Naive thymus-derived CD4-positive, alpha-beta T cell (primary cell): ENCODE measurements at regions not wholly inside any gene's neighbourhood (a gene's known extent, or its start where the extent isn't known, plus 50 kb on each side); places are given as distances from the start of the nearest gene placed in this dataset.

ENCODE experiments used
- ATAC-seq: fragments of 150-1000 bp; cut with Tn5 transposase; 2 replicates; pipeline ENCODE4 v1.10.0; 2021; ENCODE audit warnings: mild to moderate bottlenecking, moderate library complexity
- CTCF ChIA-PET: fragments of 350-600 bp; sonication (Branson Sonifier 250); formaldehyde crosslinking; loops from one replicate; lab custom pipeline; 2021; ENCODE audit warnings: antibody characterized with exemption; lab: Charles Lee
- POLR2A ChIA-PET: fragments of 350-600 bp; sonication (Branson Sonifier 250); formaldehyde crosslinking; loops from one replicate; lab custom pipeline; 2021; ENCODE audit warnings: antibody characterized with exemption, inconsistent platforms; lab: Charles Lee
- DNase-seq, 9 donors: peaks; one replicate each; pipeline versions ENCODE4 v3.0.0 to v3.0.0-alpha.2; 2020 to 2022; ENCODE audit warnings: mixed read lengths in 1 of 9
- H3K27ac ChIP-seq: one replicate; pipeline ENCODE4 v1.7.0; 2013; ENCODE audit warnings: mild to moderate bottlenecking, low read depth, low read length, moderate library complexity
- H3K27me3 ChIP-seq, 2 donors: one replicate each; pipeline ENCODE4 v1.7.0; 2013; ENCODE audit warnings: low read length in 2 of 2, mild to moderate bottlenecking in 2 of 2, moderate library complexity in 2 of 2; ENCODE audit not compliant: control insufficient read depth in 2 of 2, insufficient read depth in 2 of 2
- H3K36me3 ChIP-seq, 3 experiments: 1 replicate in 2 of 3; 2 replicates in 1 of 3; pipeline ENCODE4 v1.7.0; 2013; ENCODE audit warnings: low read length in 3 of 3, mild to moderate bottlenecking in 3 of 3, moderate library complexity in 1 of 3; ENCODE audit not compliant: insufficient read depth in 3 of 3, control insufficient read depth in 2 of 3
- H3K4me1 ChIP-seq, 2 donors: one replicate each; pipeline ENCODE4 v1.7.0; 2013; ENCODE audit warnings: low read length in 2 of 2, mild to moderate bottlenecking in 2 of 2, moderate library complexity in 1 of 2; ENCODE audit not compliant: control insufficient read depth in 2 of 2, insufficient read depth in 2 of 2
- H3K4me3 ChIP-seq: 2 replicates; pipeline ENCODE4 v1.7.0; 2013; ENCODE audit warnings: mild to moderate bottlenecking, low read length
- H3K9me3 ChIP-seq, 3 experiments: 1 replicate in 2 of 3; 2 replicates in 1 of 3; pipeline ENCODE4 v1.7.0; 2013; ENCODE audit warnings: low read length in 3 of 3; ENCODE audit not compliant: control insufficient read depth in 2 of 3
- H3K27ac Mint-ChIP-seq, 9 donors: one replicate each; pipeline ENCODE4 v1.8.0; 2020 to 2022; ENCODE audit warnings: mixed read lengths in 9 of 9, mild to moderate bottlenecking in 8 of 9, moderate library complexity in 5 of 9, inconsistent platforms in 2 of 9
- H3K27me3 Mint-ChIP-seq, 5 donors: one replicate each; pipeline ENCODE4 v1.8.0; 2021 to 2022; ENCODE audit warnings: mixed read lengths in 5 of 5, mild to moderate bottlenecking in 1 of 5
- H3K36me3 Mint-ChIP-seq, 5 donors: one replicate each; pipeline ENCODE4 v1.8.0; 2020 to 2022; ENCODE audit warnings: mixed read lengths in 5 of 5, mild to moderate bottlenecking in 3 of 5, inconsistent platforms in 1 of 5
- H3K4me1 Mint-ChIP-seq, 7 donors: one replicate each; pipeline ENCODE4 v1.8.0; 2020 to 2022; ENCODE audit warnings: mixed read lengths in 7 of 7, mild to moderate bottlenecking in 3 of 7, inconsistent platforms in 1 of 7
- H3K4me3 Mint-ChIP-seq, 10 donors: one replicate each; pipeline ENCODE4 v1.8.0; 2020 to 2022; ENCODE audit warnings: mild to moderate bottlenecking in 10 of 10, mixed read lengths in 10 of 10, moderate library complexity in 6 of 10, inconsistent platforms in 2 of 10
- H3K9me3 Mint-ChIP-seq, 11 donors: one replicate each; pipeline ENCODE4 v1.8.0; 2020 to 2022; ENCODE audit warnings: mixed read lengths in 11 of 11, mild to moderate bottlenecking in 4 of 11, inconsistent platforms in 1 of 11, moderate library complexity in 1 of 11
- intact Hi-C, 2 donors: fragments of 100-400 bp; cut with micrococcal nuclease; formaldehyde crosslinking; loops; one replicate each; pipeline ENCODE4 v1.15.1; 2023

DNA sequence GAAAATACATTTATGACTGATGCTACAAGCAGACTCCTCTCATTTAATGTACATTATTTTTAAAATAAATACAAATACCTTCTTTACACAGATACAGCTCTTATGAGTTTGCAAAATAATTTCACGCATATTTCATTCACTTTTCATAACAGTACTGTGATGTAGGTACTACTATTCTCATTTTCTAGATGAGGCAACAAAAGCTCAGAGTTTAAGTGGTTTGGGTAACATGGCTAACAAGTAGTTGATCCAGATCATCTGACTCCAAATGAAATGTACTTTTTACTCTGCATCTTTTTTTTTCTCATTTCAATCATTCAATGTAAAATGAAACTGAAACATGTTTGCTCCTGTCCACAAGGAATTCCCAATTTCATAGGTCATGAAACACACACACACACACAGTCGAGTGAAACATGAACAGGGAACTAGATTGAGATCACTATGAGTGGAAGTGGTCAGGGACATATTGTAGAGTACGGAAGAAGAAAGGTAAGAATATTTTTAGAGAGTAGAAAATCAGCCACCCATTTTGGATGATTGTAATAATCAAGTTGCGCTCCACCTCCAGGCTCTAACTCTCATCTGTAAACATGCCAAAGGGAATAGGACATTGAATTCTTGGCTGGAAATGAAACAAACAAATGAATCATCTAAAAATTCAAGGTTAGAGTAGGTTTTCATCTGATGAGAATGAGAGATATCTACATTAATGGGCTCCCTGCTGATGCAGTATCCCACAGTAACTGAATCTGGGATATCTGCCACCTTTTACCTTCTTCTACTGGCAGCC is 92.4 kb downstream of the CLDN1 start:
- Histone ChIP-seq H3K27ac (no peak overlapping the region), H3K27me3 (no peaks in the 10 kb centered on the region), H3K4me3 (no peak overlapping the region), H3K36me3 (no peaks in the 10 kb centered on the region), H3K9me3 (no peaks in the 10 kb centered on the region), H3K4me1 (no peaks in the 10 kb centered on the region)
- Mint-ChIP-seq H3K4me1 (no peaks in the 10 kb centered on the region), H3K27me3 (peaks cover 0 to 10% (median 6%) of the 10 kb centered on the region in 5 donors), H3K9me3 (no peaks in the 10 kb centered on the region), H3K4me3 (no peak overlapping the region), H3K36me3 (no peaks in the 10 kb centered on the region), H3K27ac (no peak overlapping the region)
- ChIA-PET POLR2A (no interaction called here), CTCF (interaction anchor here (1.1 kb wide), 1 partner anchor 9 kb away, joined by 5 read pairs; no protein-coding TSS in a partner anchor)
- ATAC-seq (no peak), DNase-seq (no peak)
- intact Hi-C loops, result loop anchor here (1.0 to 10.0 kb wide), 3 partner anchors 92 to 467 kb away; partner anchors contain the start of gene CLDN1 (in 1 of the 2)

DNA sequence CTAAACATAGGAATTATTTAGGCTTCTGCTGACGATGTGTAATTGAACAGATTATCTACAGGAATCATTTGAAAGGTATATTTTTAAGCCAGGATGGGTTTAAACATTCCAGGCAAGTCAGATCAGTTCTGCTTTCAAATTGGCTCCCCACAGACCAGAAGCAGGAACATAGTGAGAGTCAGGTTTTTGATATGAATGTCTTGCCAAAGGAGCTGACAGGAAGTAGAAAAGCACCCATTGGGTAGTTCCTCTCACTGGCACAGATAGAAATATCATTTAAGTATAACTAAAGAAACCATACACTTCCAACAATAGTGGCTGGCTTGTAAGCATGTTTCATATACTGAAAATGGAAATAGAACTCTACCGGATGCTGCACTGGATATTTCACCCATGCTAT is 95.2 kb downstream of the CLDN1 start:
- H3K27me3 Mint-ChIP-seq, result peaks cover 0 to 9% (median 5%) of the 10 kb centered on the region in 5 donors
- no peaks in the 10 kb centered on the region for H3K4me1 Mint-ChIP-seq
- no peaks in the 10 kb centered on the region for H3K9me3 Mint-ChIP-seq
- no peaks in the 10 kb centered on the region for H3K9me3 ChIP-seq
- no peak overlapping the region for H3K27ac ChIP-seq
- intact Hi-C loops, result loop anchor here in 1 of 2 donors (5.0 to 10.0 kb wide), 2 partner anchors 198 to 470 kb away; no protein-coding TSS in a partner anchor
- no peak overlapping the region for H3K4me3 Mint-ChIP-seq
- H3K4me1 ChIP-seq, result no peaks in the 10 kb centered on the region
- no peaks in the 10 kb centered on the region for H3K36me3 ChIP-seq
- POLR2A ChIA-PET, result no interaction called here
- H3K27ac Mint-ChIP-seq, result no peak overlapping the region
- no peaks in the 10 kb centered on the region for H3K27me3 ChIP-seq
- H3K36me3 Mint-ChIP-seq, result no peaks in the 10 kb centered on the region
- DNase-seq, result no peak
- no peak for ATAC-seq
- CTCF ChIA-PET, result no interaction called here
- H3K4me3 ChIP-seq, result no peak overlapping the region

DNA sequence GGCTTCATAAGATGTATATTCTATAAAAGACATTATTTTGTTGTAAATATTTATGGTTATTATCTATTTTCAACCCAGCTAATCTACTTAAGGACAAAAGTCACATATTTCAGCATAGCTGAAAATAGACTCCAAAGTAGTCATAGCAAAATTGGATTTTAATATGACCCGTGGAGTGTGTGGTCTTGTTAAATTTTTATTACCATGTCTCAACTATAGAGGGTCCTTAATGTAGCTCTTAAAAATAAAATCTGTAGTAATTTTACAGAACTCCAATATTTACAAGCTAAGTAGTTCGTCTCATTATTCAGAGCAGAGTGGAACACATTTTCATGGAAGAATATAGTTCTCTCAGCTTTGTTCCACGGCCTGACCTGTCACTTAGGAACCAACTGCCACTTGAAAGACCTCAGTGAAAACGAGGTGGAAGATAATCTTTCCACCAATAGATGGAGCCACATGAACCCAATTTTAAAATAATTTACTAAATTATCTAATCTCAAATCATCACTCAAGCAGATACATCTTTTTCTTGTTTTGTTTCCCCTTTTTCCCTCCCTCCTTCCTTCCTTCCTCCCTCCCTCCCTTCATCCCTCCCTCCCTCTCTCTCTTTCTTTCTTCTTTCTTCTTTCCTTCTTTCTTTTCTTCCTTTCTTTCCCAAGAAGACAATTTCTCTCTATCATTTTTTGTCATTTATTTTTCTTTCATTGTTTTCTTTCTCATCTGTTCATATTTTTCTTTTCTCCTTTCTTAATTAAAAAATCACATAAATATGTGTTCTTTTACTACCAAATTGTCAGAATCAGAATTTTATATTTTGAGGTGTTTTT is 97.2 kb downstream of the CLDN1 start:
- intact Hi-C loops, result loop anchor here (1.0 to 10.0 kb wide), 5 partner anchors 97 to 472 kb away; partner anchors contain the start of gene CLDN1 (in 2 of the 2)
- H3K27me3 Mint-ChIP-seq, result peaks cover 0 to 6% (median 5%) of the 10 kb centered on the region in 5 donors
- DNase-seq (peak in 6 of 9 donors; percentile 5 to 40 (median 26)), ATAC-seq (no peak)
- Histone ChIP-seq H3K36me3 (no peaks in the 10 kb centered on the region), H3K27me3 (no peaks in the 10 kb centered on the region), H3K4me3 (no peak overlapping the region), H3K9me3 (no peaks in the 10 kb centered on the region), H3K4me1 (no peaks in the 10 kb centered on the region), H3K27ac (no peak overlapping the region)
- no peaks in the 10 kb centered on the region for H3K36me3 Mint-ChIP-seq
- no peak overlapping the region for H3K4me3 Mint-ChIP-seq
- no peak overlapping the region for H3K27ac Mint-ChIP-seq
- POLR2A ChIA-PET, result no interaction called here
- peaks cover 0 to 9% (median 4%) of the 10 kb centered on the region in 11 donors for H3K9me3 Mint-ChIP-seq
- CTCF ChIA-PET, result interaction anchor here (0.6 to 3.7 kb wide), 5 partner anchors 92 to 472 kb away, joined by 3 to 21 read pairs (median 3); partner anchors contain the start of gene CLDN1
- no peaks in the 10 kb centered on the region for H3K4me1 Mint-ChIP-seq

DNA sequence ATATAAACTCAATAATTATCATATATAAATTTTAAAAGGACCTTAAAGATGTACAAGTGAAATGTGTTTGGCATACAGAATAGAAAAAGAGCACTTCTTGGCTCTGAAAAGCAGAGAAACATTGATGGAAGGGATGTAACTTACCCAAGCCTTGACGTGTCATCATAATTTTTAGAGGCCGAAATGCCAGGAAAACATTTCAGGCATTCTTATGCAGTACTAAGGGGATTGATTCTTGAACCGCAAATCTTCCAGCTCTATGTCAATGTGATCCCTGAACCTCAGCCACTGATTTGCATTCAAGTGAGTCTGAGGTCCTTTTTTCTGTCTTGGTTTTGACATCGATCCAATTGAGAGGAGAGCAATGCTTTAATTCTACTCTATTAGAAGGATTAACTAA is 97.8 kb downstream of the CLDN1 start:
- H3K36me3 Mint-ChIP-seq, result no peaks in the 10 kb centered on the region
- intact Hi-C loops, result loop anchor here in 1 of 2 donors (2.0 to 10.0 kb wide), 2 partner anchors 98 to 200 kb away; partner anchors contain the start of gene CLDN1
- H3K4me3 ChIP-seq, result no peak overlapping the region
- no peak overlapping the region for H3K27ac ChIP-seq
- DNase-seq (no peak), ATAC-seq (no peak)
- no peaks in the 10 kb centered on the region for H3K27me3 ChIP-seq
- H3K4me1 ChIP-seq, result no peaks in the 10 kb centered on the region
- H3K9me3 Mint-ChIP-seq, result peaks cover 0 to 10% (median 4%) of the 10 kb centered on the region in 11 donors
- peaks cover 0 to 6% (median 5%) of the 10 kb centered on the region in 5 donors for H3K27me3 Mint-ChIP-seq
- no peaks in the 10 kb centered on the region for H3K36me3 ChIP-seq
- ChIA-PET CTCF (interaction anchor here (0.6 to 3.7 kb wide), 5 partner anchors 92 to 472 kb away, joined by 3 to 21 read pairs (median 3); partner anchors contain the start of gene CLDN1), POLR2A (no interaction called here)
- no peaks in the 10 kb centered on the region for H3K4me1 Mint-ChIP-seq
- no peak overlapping the region for H3K27ac Mint-ChIP-seq
- no peaks in the 10 kb centered on the region for H3K9me3 ChIP-seq
- H3K4me3 Mint-ChIP-seq, result no peak overlapping the region

DNA sequence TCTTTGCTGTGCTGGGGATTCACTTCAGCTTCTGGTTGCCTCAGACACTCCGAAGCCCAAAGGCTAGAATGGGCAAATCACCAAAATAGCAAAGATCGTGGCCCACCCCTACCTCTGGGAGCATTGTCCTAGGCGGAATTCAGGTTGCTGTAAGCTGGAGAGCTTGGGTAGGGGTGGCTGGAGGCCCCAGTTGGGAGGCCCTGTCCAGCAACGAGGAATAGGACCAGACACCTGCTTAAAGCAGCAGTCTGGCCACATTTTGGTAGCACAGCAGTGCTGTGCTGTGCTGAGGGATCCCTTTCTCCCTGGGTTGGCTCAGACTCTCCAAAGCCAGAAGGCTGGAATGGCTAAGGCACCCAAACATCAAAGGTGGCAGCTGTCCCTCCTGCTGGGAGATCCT is 99.3 kb downstream of the CLDN1 start:
- no peaks in the 10 kb centered on the region for H3K4me1 Mint-ChIP-seq

DNA sequence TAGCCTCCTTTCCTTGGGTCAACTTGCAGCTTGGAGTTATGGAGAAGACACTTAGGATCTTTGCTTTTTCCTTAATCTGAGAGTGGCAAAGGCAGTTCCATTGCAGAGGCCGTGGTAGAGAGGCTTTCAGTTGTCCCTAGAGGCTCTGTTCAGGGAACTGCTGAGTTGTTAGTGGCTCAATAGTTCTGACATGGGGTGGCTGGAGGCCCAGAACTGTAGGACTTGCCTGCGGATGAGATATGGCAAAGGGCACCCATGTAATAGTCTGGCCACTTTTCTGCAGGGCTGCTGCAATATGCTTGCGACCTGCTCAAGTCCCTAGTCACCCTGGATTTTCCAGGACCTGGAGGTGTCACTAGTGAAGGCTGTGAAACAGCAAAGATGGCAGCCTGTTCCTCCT is 99.9 kb downstream of the CLDN1 start:
- CTCF ChIA-PET, result interaction anchor here (1.0 kb wide), 1 partner anchor 105 kb away, joined by 3 read pairs; no protein-coding TSS in a partner anchor
- H3K27me3 ChIP-seq, result no peaks in the 10 kb centered on the region
- no peaks in the 10 kb centered on the region for H3K36me3 ChIP-seq
- POLR2A ChIA-PET, result no interaction called here
- no peaks in the 10 kb centered on the region for H3K36me3 Mint-ChIP-seq
- no peak overlapping the region for H3K27ac ChIP-seq
- H3K27me3 Mint-ChIP-seq, result peaks cover 0 to 6% (median 5%) of the 10 kb centered on the region in 5 donors
- no peak overlapping the region for H3K27ac Mint-ChIP-seq
- no peaks in the 10 kb centered on the region for H3K4me1 ChIP-seq
- H3K9me3 ChIP-seq, result no peaks in the 10 kb centered on the region
- H3K9me3 Mint-ChIP-seq, result peaks cover 0 to 10% (median 4%) of the 10 kb centered on the region in 11 donors
- DNase-seq (no peak), ATAC-seq (no peak)
- H3K4me3 Mint-ChIP-seq, result no peak overlapping the region
- H3K4me1 Mint-ChIP-seq, result no peaks in the 10 kb centered on the region
- intact Hi-C loops, result loop anchor here in 1 of 2 donors (10.0 kb wide), 1 partner anchor 202 kb away; no protein-coding TSS in a partner anchor
- H3K4me3 ChIP-seq, result no peak overlapping the region

More for the DNA sequence above, 99.3 kb downstream of the CLDN1 start:
- ChIA-PET POLR2A (no interaction called here), CTCF (interaction anchor here (1.0 to 3.7 kb wide), 2 partner anchors 99 to 104 kb away, joined by 3 to 21 read pairs; partner anchors contain the start of gene CLDN1)
- peaks cover 0 to 6% (median 5%) of the 10 kb centered on the region in 5 donors for H3K27me3 Mint-ChIP-seq
- Histone ChIP-seq H3K27ac (no peak overlapping the region), H3K4me3 (no peak overlapping the region), H3K36me3 (no peaks in the 10 kb centered on the region), H3K27me3 (no peaks in the 10 kb centered on the region), H3K4me1 (no peaks in the 10 kb centered on the region), H3K9me3 (no peaks in the 10 kb centered on the region)
- no peak for ATAC-seq
- no peak overlapping the region for H3K27ac Mint-ChIP-seq
- no peaks in the 10 kb centered on the region for H3K36me3 Mint-ChIP-seq
- no peak overlapping the region for H3K4me3 Mint-ChIP-seq
- no peak for DNase-seq
- intact Hi-C loops, result loop anchor here in 1 of 2 donors (10.0 kb wide), 1 partner anchor 202 kb away; no protein-coding TSS in a partner anchor
- peaks cover 0 to 10% (median 4%) of the 10 kb centered on the region in 11 donors for H3K9me3 Mint-ChIP-seq
